HG03439 (cell line): ENCODE measurements at regions not wholly inside any gene's neighbourhood (a gene's known extent, or its start where the extent isn't known, plus 50 kb on each side); places are given as distances from the start of the nearest gene placed in this dataset.
"Not testable (repeated sequence)": the region's sequence is repeated elsewhere in the genome, so short reads cannot be mapped to it uniquely, and the experiment has no call there.

ENCODE experiments used
- ATAC-seq: cut with Tn5 transposase; IDR thresholded peaks from one replicate; pipeline ENCODE4 v1.9.1; 2021; ENCODE audit warnings: mild to moderate bottlenecking, moderate library complexity; ENCODE audit not compliant: unreplicated experiment

GRCh38 chr4:173475751-173476150 is 54.3 kb downstream of the HAND2 start:
- ATAC-seq: no peak

GRCh38 chr4:173469622-173470021 is 60.4 kb downstream of the HAND2 start:
- no peak for ATAC-seq

- no peak for ATAC-seq
Measured at GRCh38 chr4:173468314-173468713, 61.7 kb downstream of the HAND2 start.

GRCh38 chr4:173466101-173466500 is 63.9 kb downstream of the HAND2 start:
- no peak for ATAC-seq

GRCh38 chr4:173464481-173464880 is 65.5 kb downstream of the HAND2 start:
- ATAC-seq: no peak

GRCh38 chr4:173463816-173464215 is 64.9 kb upstream of the SCRG1 start:
- ATAC-seq: no peak

- ATAC-seq: no peak
Measured at GRCh38 chr4:173461170-173461569, 62.3 kb upstream of the SCRG1 start.

- ATAC-seq: no peak
Measured at GRCh38 chr4:173459857-173460256, 60.9 kb upstream of the SCRG1 start.

- no peak for ATAC-seq
Measured at GRCh38 chr4:173457893-173458292, 59.0 kb upstream of the SCRG1 start.

GRCh38 chr4:173451435-173451834 is 52.5 kb upstream of the SCRG1 start:
- ATAC-seq: not testable (repeated sequence)

GRCh38 chr4:173450281-173450680 is 51.4 kb upstream of the SCRG1 start:
- no peak for ATAC-seq

GRCh38 chr4:173449380-173449717 is 50.4 kb upstream of the SCRG1 start:
- no peak for ATAC-seq

- peak; percentile 42 for ATAC-seq
Measured at GRCh38 chr4:173448608-173449379, 49.9 kb upstream of the SCRG1 start.
